Aorta (tissue), 5 donors: ENCODE measurements at regions not wholly inside any gene's neighbourhood (a gene's known extent, or its start where the extent isn't known, plus 50 kb on each side); places are given as distances from the start of the nearest gene placed in this dataset.
A peak's percentile ranks its signal among the peaks of the same experiment; 100 is the strongest.

Experiments
- ATAC-seq: fragments of 200-7000 bp; cut with Tn5 transposase; one replicate; pipeline ENCODE4 v1.9.1; 2022; ENCODE audit warnings: moderate library complexity; ENCODE audit not compliant: low FRiP score
- DNase-seq, 2 donors: peaks; one replicate each; pipeline ENCODE4 v3.0.0-alpha.2; 2020
- H3K27ac ChIP-seq, 2 donors: one replicate each; pipeline ENCODE4 v1.5.1; 2013; ENCODE audit warnings: low read length in 2 of 2, mild to moderate bottlenecking in 2 of 2, moderate library complexity in 2 of 2, control low read depth in 1 of 2, inconsistent platforms in 1 of 2, low read depth in 1 of 2
- H3K27me3 ChIP-seq, 2 donors: one replicate each; pipeline ENCODE4 v1.6.1; 2013; ENCODE audit warnings: control low read depth in 1 of 2, low read length in 1 of 2, mild to moderate bottlenecking in 1 of 2, moderate library complexity in 1 of 2; ENCODE audit not compliant: insufficient read depth in 2 of 2, control insufficient read depth in 1 of 2
- H3K36me3 ChIP-seq, 2 donors: one replicate each; pipeline ENCODE4 v1.6.1; 2013; ENCODE audit warnings: control low read depth in 1 of 2, low read length in 1 of 2, mild to moderate bottlenecking in 1 of 2; ENCODE audit not compliant: insufficient read depth in 2 of 2, control insufficient read depth in 1 of 2
- H3K4me1 ChIP-seq, 2 donors: one replicate each; pipeline ENCODE4 v1.6.1; 2013; ENCODE audit warnings: low read length in 2 of 2, control low read depth in 1 of 2, mild to moderate bottlenecking in 1 of 2, moderate library complexity in 1 of 2; ENCODE audit not compliant: insufficient read depth in 2 of 2, control insufficient read depth in 1 of 2
- H3K4me3 ChIP-seq, 2 donors: one replicate each; pipeline ENCODE4 v1.5.1; 2013; ENCODE audit warnings: low read length in 2 of 2, control low read depth in 1 of 2, mild to moderate bottlenecking in 1 of 2
- H3K9me3 ChIP-seq: one replicate; pipeline ENCODE4 v1.6.1; 2013; ENCODE audit warnings: mild to moderate bottlenecking, low read length; ENCODE audit not compliant: control insufficient read depth
- WGBS, 2 donors: extraction: QIAGEN DNeasy Blood & Tissue Kit; methylation state at CpG; one replicate each; pipeline ENCODE4 v1.1.7; 2013; 5-methylcytosine and 5-hydroxymethylcytosine counted together
- intact Hi-C, 2 donors: fragments of 100-400 bp; cut with DNase I; formaldehyde crosslinking; loops; one replicate each; pipeline versions ENCODE4 v1.14.2 to v1.15.0; 2022
- donor health status: healthy with polysubstance abuse.
- donor health status: Bipolar disorder and iron deficiency.
- donor health status: DM: no; HTN: no; CAD: no.
- donor health status: DM: no; HTN: no; CAD: no.
- donor health status: DM: yes; HTN: yes; CAD: no.

GRCh38 chr18:37762076-37762621 lies 196.6 kb upstream of the CELF4 start:
- Histone ChIP-seq H3K36me3 (no peaks in the 10 kb centered on the region), H3K27ac (no peak overlapping the region), H3K27me3 (peaks cover 0 to 2% of the 10 kb centered on the region in 2 donors), H3K4me3 (no peak overlapping the region), H3K4me1 (no peaks in the 10 kb centered on the region), H3K9me3 (no peaks in the 10 kb centered on the region)
- intact Hi-C loops = no loop called here
- ATAC-seq (no peak), DNase-seq (no peak)
- 79 to 83% methylated on average over 6 of the region's 6 CpGs for WGBS, 2 donors

DNA sequence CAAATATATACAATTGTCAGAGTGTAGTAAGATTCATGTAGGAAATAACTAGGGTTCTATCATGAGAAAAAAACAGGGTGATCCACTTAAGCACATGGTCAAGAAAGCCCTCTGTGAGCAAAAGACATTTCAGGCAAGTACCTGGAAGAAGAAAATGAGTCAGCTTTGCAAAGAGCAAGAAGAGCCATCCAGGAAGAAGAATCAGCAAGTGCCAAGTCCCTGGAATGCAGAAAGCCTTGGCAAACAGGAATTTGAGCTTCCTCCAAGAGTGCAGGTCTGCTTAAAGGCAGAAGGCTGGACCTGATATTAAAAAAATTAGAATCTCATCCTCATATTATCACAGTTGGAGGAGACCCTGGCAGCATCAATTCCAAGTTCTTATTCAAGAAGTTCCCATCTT lies 188.5 kb upstream of the CELF4 start:
- DNase-seq (no peak), ATAC-seq (no peak)
- H3K27me3 ChIP-seq = no peaks in the 10 kb centered on the region
- intact Hi-C loops = no loop called here
- no peaks in the 10 kb centered on the region for H3K9me3 ChIP-seq
- H3K4me3 ChIP-seq = no peak overlapping the region
- no peaks in the 10 kb centered on the region for H3K36me3 ChIP-seq
- H3K4me1 ChIP-seq = no peaks in the 10 kb centered on the region
- H3K27ac ChIP-seq = no peak overlapping the region

DNA sequence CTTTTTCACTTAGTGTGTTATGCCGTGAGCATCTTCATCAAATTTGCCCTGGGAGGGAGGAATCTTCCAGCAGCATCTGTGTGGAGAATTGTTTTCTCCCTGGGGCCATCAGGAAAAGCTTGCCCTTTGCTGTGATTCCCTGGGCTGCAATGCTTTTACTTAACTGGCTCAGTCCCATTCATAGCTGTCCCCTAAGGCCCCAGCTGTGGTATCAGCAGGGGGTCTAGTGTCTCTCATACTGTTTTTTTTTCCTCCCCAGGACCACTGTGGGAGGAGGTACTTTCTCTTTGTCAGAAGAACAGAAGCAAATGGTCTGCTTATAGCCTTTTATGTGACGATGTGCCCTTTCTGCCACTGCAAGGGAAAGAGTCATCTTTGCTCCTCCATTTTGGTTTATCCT lies 176.8 kb upstream of the CELF4 start:
- H3K4me1 ChIP-seq = no peaks in the 10 kb centered on the region
- 42 to 54% methylated on average over 2 of the region's 2 CpGs for WGBS, 2 donors
- intact Hi-C loops = no loop called here
- no peak overlapping the region for H3K27ac ChIP-seq
- no peaks in the 10 kb centered on the region for H3K9me3 ChIP-seq
- ATAC-seq (no peak), DNase-seq (no peak)
- no peaks in the 10 kb centered on the region for H3K36me3 ChIP-seq
- H3K4me3 ChIP-seq = no peak overlapping the region
- no peaks in the 10 kb centered on the region for H3K27me3 ChIP-seq

DNA sequence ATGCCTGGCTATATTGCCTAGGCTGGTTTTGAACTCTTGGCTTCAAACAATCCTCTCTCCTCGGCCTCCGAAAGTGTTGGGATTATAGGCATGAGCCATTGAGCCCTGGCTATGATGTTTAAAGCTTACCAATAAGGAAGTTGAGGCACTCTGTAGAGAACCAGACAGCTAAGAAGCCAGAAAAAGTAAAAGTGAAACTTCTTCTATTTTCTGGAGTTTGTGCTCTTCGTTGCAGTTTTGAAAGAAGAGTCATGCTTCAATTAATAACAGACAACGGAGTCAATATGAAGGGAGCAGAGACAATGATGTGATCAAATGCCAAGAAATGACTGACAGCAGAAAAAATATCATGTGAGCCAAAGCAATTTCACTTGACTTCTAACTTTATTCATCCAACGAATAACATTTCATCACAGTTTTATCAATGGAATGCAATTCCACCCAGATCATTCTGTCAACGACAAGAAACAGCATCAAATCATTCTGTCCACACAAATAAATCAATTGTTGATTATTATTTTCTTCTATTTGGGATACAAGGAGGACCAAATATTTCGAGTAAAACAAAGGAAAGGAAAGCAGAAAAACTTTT lies 175.5 kb upstream of the CELF4 start:
- H3K4me1 ChIP-seq = no peaks in the 10 kb centered on the region
- intact Hi-C loops = no loop called here
- ATAC-seq (no peak), DNase-seq (no peak)
- WGBS, 2 donors = 34 to 41% methylated on average over 7 of the region's 7 CpGs
- no peaks in the 10 kb centered on the region for H3K36me3 ChIP-seq
- H3K9me3 ChIP-seq = no peaks in the 10 kb centered on the region
- no peaks in the 10 kb centered on the region for H3K27me3 ChIP-seq
- H3K27ac ChIP-seq = no peak overlapping the region
- H3K4me3 ChIP-seq = no peak overlapping the region

- DNase-seq (no peak), ATAC-seq (no peak)
- intact Hi-C loops = no loop called here
- Histone ChIP-seq H3K27ac (no peak overlapping the region), H3K4me1 (no peaks in the 10 kb centered on the region), H3K36me3 (no peaks in the 10 kb centered on the region), H3K4me3 (no peak overlapping the region), H3K27me3 (no peaks in the 10 kb centered on the region), H3K9me3 (no peaks in the 10 kb centered on the region)
- 85 to 87% methylated on average over 4 of the region's 4 CpGs for WGBS, 2 donors
Observed at GRCh38 chr18:37734406-37734805, 168.8 kb upstream of the CELF4 start.

DNA sequence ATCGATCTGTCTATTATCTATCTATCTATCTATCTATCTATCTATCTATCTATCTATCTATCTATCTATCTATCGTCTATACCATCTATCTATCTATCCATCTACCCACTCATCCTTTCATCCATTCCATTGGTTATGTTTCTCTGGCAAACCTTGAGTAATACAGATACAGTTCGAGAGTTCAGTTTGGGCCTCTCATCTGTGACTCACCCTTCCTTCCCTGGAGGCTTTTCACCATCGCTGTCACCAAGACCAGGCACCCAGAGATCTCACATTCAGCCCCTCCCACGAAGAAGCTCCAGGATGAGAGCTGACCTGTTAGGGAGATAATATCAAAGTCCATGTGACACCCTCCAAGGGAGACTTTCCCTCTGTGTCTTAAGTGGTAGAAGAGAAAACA lies 164.1 kb upstream of the CELF4 start:
- no peak overlapping the region for H3K27ac ChIP-seq
- H3K27me3 ChIP-seq = no peaks in the 10 kb centered on the region
- H3K4me3 ChIP-seq = no peak overlapping the region
- H3K4me1 ChIP-seq = no peaks in the 10 kb centered on the region
- no peaks in the 10 kb centered on the region for H3K36me3 ChIP-seq
- no peaks in the 10 kb centered on the region for H3K9me3 ChIP-seq
- ATAC-seq (no peak), DNase-seq (no peak)
- WGBS, 2 donors = 86 to 87% methylated on average over 5 of the region's 5 CpGs
- intact Hi-C loops = no loop called here

DNA sequence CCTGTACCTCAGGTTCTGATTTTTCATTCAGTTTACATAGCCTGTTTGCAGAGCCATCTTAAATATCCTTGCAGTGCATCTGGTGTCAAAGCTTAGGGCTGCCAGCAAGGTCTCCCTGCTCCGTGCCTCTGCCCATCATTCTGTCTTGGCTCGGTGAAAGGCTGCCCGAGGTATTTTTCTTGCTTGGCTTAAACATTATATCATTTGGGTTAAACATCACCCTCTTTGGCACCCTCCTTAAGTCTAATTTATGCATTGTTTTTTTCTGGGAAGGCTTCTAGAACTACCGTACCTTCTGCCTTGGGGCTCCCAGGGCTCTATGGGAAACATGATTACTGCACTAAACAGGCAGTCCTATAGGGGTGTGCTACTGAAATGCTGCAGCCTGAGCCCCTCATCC lies 158.6 kb upstream of the CELF4 start:
- no peaks in the 10 kb centered on the region for H3K4me1 ChIP-seq
- WGBS, 2 donors = 41 to 43% methylated on average over 4 of the region's 4 CpGs
- no peaks in the 10 kb centered on the region for H3K27me3 ChIP-seq
- H3K27ac ChIP-seq = no peak overlapping the region
- ATAC-seq (no peak), DNase-seq (no peak)
- intact Hi-C loops = no loop called here
- no peak overlapping the region for H3K4me3 ChIP-seq
- no peaks in the 10 kb centered on the region for H3K36me3 ChIP-seq
- H3K9me3 ChIP-seq = no peaks in the 10 kb centered on the region

DNA sequence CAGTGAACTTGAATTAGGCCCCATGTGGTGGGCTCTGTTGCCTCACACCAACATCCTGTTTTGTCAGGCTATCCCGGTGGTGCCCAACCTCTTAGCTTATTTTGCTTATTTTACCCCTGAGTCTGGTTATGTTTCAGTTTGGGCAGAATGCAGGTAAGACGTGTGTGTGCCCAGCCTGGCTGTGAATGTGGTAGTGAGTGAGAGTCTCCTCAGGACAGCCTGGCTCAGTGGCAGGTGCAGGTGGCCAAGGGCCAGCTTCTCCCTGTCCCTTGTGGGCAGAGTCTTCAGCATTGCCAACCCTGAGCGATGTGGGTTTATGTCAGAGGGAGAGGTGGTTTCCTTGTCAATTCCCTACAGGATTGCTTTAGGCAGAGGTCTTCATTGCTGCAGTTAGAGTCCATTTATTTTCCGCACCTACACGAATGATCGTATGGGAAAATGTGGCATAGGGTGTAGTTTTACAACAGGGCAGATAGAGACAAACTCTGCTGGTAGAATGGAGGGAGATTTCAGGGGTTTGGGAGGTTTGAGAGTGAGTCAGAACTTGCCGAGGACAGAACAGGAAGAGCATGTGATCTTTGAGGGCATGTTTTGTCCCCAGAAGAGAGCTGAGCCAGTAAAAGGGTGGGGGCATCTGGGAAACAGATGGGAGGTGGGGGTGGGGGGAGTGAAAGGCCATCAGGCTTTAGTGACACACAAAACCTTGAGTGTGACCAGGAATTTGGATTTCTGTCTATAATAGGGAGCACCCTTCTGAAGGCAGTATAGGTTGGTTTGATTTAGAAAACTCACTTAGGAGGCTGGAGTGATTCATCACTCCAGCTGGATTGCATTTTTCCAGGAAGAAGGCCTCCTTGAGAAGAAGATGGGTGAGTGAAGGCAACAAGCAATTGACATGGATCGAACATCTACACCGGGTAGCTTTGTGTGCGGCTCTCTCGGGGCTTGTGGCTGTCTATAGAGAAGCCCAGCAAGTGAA lies 156.2 kb upstream of the CELF4 start:
- no peaks in the 10 kb centered on the region for H3K36me3 ChIP-seq
- no peak overlapping the region for H3K4me3 ChIP-seq
- 77 to 80% methylated on average over 11 of the region's 11 CpGs for WGBS, 2 donors
- H3K4me1 ChIP-seq = no peaks in the 10 kb centered on the region
- H3K27me3 ChIP-seq = no peaks in the 10 kb centered on the region
- intact Hi-C loops = no loop called here
- ATAC-seq (no peak), DNase-seq (no peak)
- no peak overlapping the region for H3K27ac ChIP-seq
- no peaks in the 10 kb centered on the region for H3K9me3 ChIP-seq

- WGBS, 2 donors = 75 to 77% methylated on average over 4 of the region's 4 CpGs
- no peaks in the 10 kb centered on the region for H3K27me3 ChIP-seq
- no peak overlapping the region for H3K4me3 ChIP-seq
- H3K36me3 ChIP-seq = no peaks in the 10 kb centered on the region
- no peaks in the 10 kb centered on the region for H3K9me3 ChIP-seq
- ATAC-seq = no peak
- intact Hi-C loops = no loop called here
- no peaks in the 10 kb centered on the region for H3K4me1 ChIP-seq
- DNase-seq = peak in 1 of 2 donors; percentile 50
- no peak overlapping the region for H3K27ac ChIP-seq
Observed at GRCh38 chr18:37720663-37721062, 155.1 kb upstream of the CELF4 start.
